Smooth muscle cell (in vitro differentiated cells): ENCODE measurements at regions not wholly inside any gene's neighbourhood (a gene's known extent, or its start where the extent isn't known, plus 50 kb on each side); places are given as distances from the start of the nearest gene placed in this dataset.

Experiments
- DNase-seq: peaks from one replicate; lab custom pipeline; 2025; ENCODE audit not compliant: unreplicated experiment; lab: John Stamatoyannopoulos, UW
- H2AFZ ChIP-seq: fragments of 200-600 bp; sonication (generic); 2 replicates; pipeline ENCODE4 v1.6.0; 2016; ENCODE audit warnings: antibody characterized with exemption, low read depth, mild to moderate bottlenecking
- H3F3A ChIP-seq: fragments of 200-600 bp; sonication (generic); 2 replicates; pipeline ENCODE4 v1.6.0; 2017; ENCODE audit warnings: antibody characterized with exemption, low read depth
- H3K27ac ChIP-seq: fragments of 200-600 bp; sonication (generic); 2 replicates; pipeline ENCODE4 v1.5.1; 2016; ENCODE audit warnings: low read depth, mild to moderate bottlenecking
- H3K27me3 ChIP-seq: fragments of 200-600 bp; sonication (generic); 2 replicates; pipeline ENCODE4 v1.6.1; 2016; ENCODE audit warnings: low read depth, mild to moderate bottlenecking
- H3K36me3 ChIP-seq: fragments of 200-600 bp; sonication (generic); 2 replicates; pipeline ENCODE4 v1.5.1; 2016; ENCODE audit warnings: low read depth
- H3K4me1 ChIP-seq: fragments of 200-600 bp; sonication (generic); 2 replicates; pipeline ENCODE4 v1.5.1; 2016; ENCODE audit warnings: low read depth
- H3K4me2 ChIP-seq: fragments of 200-600 bp; sonication (generic); 2 replicates; pipeline ENCODE4 v1.6.0; 2016; ENCODE audit warnings: mild to moderate bottlenecking
- H3K4me3 ChIP-seq: fragments of 200-600 bp; sonication (generic); 2 replicates; pipeline ENCODE4 v1.5.1; 2016; ENCODE audit warnings: mild to moderate bottlenecking
- H3K79me2 ChIP-seq: fragments of 200-600 bp; sonication (generic); 2 replicates; pipeline ENCODE4 v1.6.0; 2016; ENCODE audit warnings: low read depth, mild to moderate bottlenecking
- H3K9ac ChIP-seq: fragments of 200-600 bp; sonication (generic); 2 replicates; pipeline ENCODE4 v1.6.0; 2016; ENCODE audit warnings: low read depth
- H3K9me3 ChIP-seq: fragments of 200-600 bp; sonication (generic); replicated peaks from 2 replicates; pipeline ENCODE4 v1.5.1; 2016; ENCODE audit warnings: low read depth
- H4K20me1 ChIP-seq: fragments of 200-600 bp; sonication (generic); 2 replicates; pipeline ENCODE4 v1.6.0; 2016; ENCODE audit warnings: low read depth
- CTCF ChIP-seq: fragments of 200-600 bp; sonication (generic); IDR thresholded peaks from 2 replicates; pipeline ENCODE4 v1.5.1; 2017; ENCODE audit warnings: borderline replicate concordance, mild to moderate bottlenecking, antibody characterized with exemption; ENCODE audit not compliant: insufficient read depth, poor library complexity, severe bottlenecking
- WGBS: methylation state at CpG from one replicate; pipeline ENCODE4 v1.1.7; 2016; ENCODE audit warnings: low lambda C conversion rate; 5-methylcytosine and 5-hydroxymethylcytosine counted together

DNA sequence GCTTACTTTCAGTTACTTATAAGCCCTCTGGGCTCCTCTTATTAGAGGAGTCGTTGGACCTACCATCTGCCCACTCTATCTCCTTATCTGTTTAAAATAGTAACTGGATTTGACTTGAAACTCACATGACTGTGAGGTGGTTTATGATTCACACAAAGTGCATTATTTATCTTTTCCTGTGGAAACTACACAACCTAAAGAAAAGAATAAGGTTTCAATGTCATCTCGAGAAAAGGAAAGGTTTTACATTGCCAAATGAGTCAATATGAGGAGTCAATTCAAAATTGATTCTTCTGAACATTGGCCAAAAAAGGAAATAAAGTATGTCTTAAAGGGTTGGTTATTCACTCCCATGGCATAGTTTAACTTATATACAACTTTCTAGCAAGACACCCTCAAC lies 225.0 kb upstream of the G2E3 start:
- Histone ChIP-seq H4K20me1 (no peaks in the 10 kb centered on the region), H3K4me3 (no peak overlapping the region), H3K27ac (no peak overlapping the region), H3F3A (no peaks in the 10 kb centered on the region), H3K9me3 (no peaks in the 10 kb centered on the region), H3K9ac (no peak overlapping the region), H2AFZ (no peak overlapping the region), H3K4me1 (no peaks in the 10 kb centered on the region), H3K79me2 (no peaks in the 10 kb centered on the region), H3K27me3 (no peaks in the 10 kb centered on the region), H3K36me3 (no peaks in the 10 kb centered on the region), H3K4me2 (no peak overlapping the region)
- DNase-seq = no peak
- 46% methylated on average over 2 of the region's 2 CpGs for WGBS
- no peak for TF ChIP-seq CTCF

DNA sequence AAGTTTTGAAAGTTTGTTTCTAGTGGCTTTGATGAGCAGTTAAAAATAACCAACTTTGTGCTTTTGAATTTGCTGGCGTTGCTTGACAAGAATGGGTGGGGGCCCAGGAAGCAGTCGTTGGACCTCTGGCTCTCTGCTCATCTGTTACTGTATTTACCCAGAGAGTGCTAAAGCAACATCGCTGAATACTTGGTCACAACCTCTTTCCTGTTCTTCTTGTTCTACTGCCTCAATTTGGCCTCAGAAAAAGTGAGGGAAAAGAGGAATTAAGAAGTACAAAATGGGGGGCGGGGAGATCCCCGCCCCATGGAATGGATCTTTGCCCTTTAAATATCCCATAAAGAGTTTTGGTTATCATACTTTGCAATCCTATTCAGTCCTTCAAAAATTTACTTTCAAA lies 221.5 kb upstream of the G2E3 start:
- no peak overlapping the region for H3K27ac ChIP-seq
- 78% methylated on average over 5 of the region's 5 CpGs for WGBS

GRCh38 chr14:30339311-30339901 lies 219.6 kb upstream of the G2E3 start:
- no peak for TF ChIP-seq CTCF
- H3K9ac ChIP-seq = no peak overlapping the region
- no peaks in the 10 kb centered on the region for H3K4me1 ChIP-seq
- H3K36me3 ChIP-seq = no peaks in the 10 kb centered on the region
- no peak overlapping the region for H3K27ac ChIP-seq
- no peaks in the 10 kb centered on the region for H3K79me2 ChIP-seq
- H3F3A ChIP-seq = no peaks in the 10 kb centered on the region
- H3K9me3 ChIP-seq = no peaks in the 10 kb centered on the region
- DNase-seq = no peak
- H2AFZ ChIP-seq = no peak overlapping the region
- H3K27me3 ChIP-seq = no peaks in the 10 kb centered on the region
- 92% methylated on average over 6 of the region's 6 CpGs for WGBS
- no peak overlapping the region for H3K4me3 ChIP-seq
- no peak overlapping the region for H3K4me2 ChIP-seq
- H4K20me1 ChIP-seq = no peaks in the 10 kb centered on the region

More for the DNA sequence above, 221.5 kb upstream of the G2E3 start:
- H3K9me3 ChIP-seq = no peaks in the 10 kb centered on the region
- H3F3A ChIP-seq = no peaks in the 10 kb centered on the region
- no peak overlapping the region for H3K9ac ChIP-seq
- no peak overlapping the region for H3K4me3 ChIP-seq
- no peaks in the 10 kb centered on the region for H3K79me2 ChIP-seq
- H3K4me2 ChIP-seq = no peak overlapping the region
- TF ChIP-seq CTCF = no peak
- no peaks in the 10 kb centered on the region for H3K27me3 ChIP-seq
- no peak overlapping the region for H2AFZ ChIP-seq
- DNase-seq = no peak
- H3K36me3 ChIP-seq = no peaks in the 10 kb centered on the region
- H4K20me1 ChIP-seq = no peaks in the 10 kb centered on the region
- H3K4me1 ChIP-seq = no peaks in the 10 kb centered on the region

- DNase-seq = no peak
- no peak overlapping the region for H3K4me2 ChIP-seq
- 95% methylated on average over 1 of the region's 1 CpG for WGBS
- no peak overlapping the region for H3K9ac ChIP-seq
- H4K20me1 ChIP-seq = no peaks in the 10 kb centered on the region
- no peak overlapping the region for H3K27ac ChIP-seq
- no peaks in the 10 kb centered on the region for H3K27me3 ChIP-seq
- H3K4me3 ChIP-seq = no peak overlapping the region
- no peaks in the 10 kb centered on the region for H3K4me1 ChIP-seq
- no peak for TF ChIP-seq CTCF
- no peaks in the 10 kb centered on the region for H3K9me3 ChIP-seq
- H2AFZ ChIP-seq = no peak overlapping the region
- no peaks in the 10 kb centered on the region for H3F3A ChIP-seq
- no peaks in the 10 kb centered on the region for H3K36me3 ChIP-seq
- H3K79me2 ChIP-seq = no peaks in the 10 kb centered on the region
These were observed 218.5 kb upstream of the G2E3 start for GRCh38 chr14:30340495-30340894.
